ENCODE measurements at regions not wholly inside any gene's neighbourhood (a gene's known extent, or its start where the extent isn't known, plus 50 kb on each side); places are given as distances from the start of the nearest gene placed in this dataset.

GRCh38 chr7:17233603-17234002, 64.8 kb upstream of the AHR start:
- H3K36me3 ChIP-seq: no peaks in the 10 kb centered on the region
- H3K27me3 ChIP-seq: no peaks in the 10 kb centered on the region
- no peaks in the 10 kb centered on the region for H3K9me3 ChIP-seq (ENCODE audit: low read depth)
- DNase-seq (ENCODE audit: low read depth in 1 of 2, low spot score in 1 of 2): peak in 1 of 2 donors; percentile 34
- no peak overlapping the region for H3K4me3 ChIP-seq
- H3K27ac ChIP-seq: no peak overlapping the region
- no peaks in the 10 kb centered on the region for H3K4me1 ChIP-seq (ENCODE audit: low read depth)
- no peak for TF ChIP-seq CTCF (IDR thresholded peaks at IDR 0.05; ENCODE audit: low read depth, low read length)

- DNase-seq (ENCODE audit: low read depth in 1 of 2, low spot score in 1 of 2): peak in 1 of 2 donors; percentile 28
- H3K4me3 ChIP-seq: no peak overlapping the region
- H3K9me3 ChIP-seq (ENCODE audit: low read depth): no peaks in the 10 kb centered on the region
- no peak overlapping the region for H3K27ac ChIP-seq
- TF ChIP-seq CTCF (IDR thresholded peaks at IDR 0.05; ENCODE audit: low read depth, low read length): no peak
- H3K4me1 ChIP-seq (ENCODE audit: low read depth): peaks cover 2% of the 10 kb centered on the region
- H3K36me3 ChIP-seq: no peaks in the 10 kb centered on the region
- no peaks in the 10 kb centered on the region for H3K27me3 ChIP-seq
These were observed 64.4 kb upstream of the AHR start for GRCh38 chr7:17234030-17234397.

- Histone ChIP-seq H3K4me3 (no peak overlapping the region), H3K9me3 (ENCODE audit: low read depth) (no peaks in the 10 kb centered on the region), H3K36me3 (no peaks in the 10 kb centered on the region), H3K27me3 (no peaks in the 10 kb centered on the region), H3K4me1 (ENCODE audit: low read depth) (peaks cover 7% of the 10 kb centered on the region), H3K27ac (no peak overlapping the region)
- TF ChIP-seq CTCF (IDR thresholded peaks at IDR 0.05; ENCODE audit: low read depth, low read length): peak; percentile 5
- DNase-seq (ENCODE audit: low read depth in 1 of 2, low spot score in 1 of 2): peak in 1 of 2 donors; percentile 95
These were observed 63.9 kb upstream of the AHR start for GRCh38 chr7:17234398-17235031.

GRCh38 chr7:17236171-17236570, 62.3 kb upstream of the AHR start:
- TF ChIP-seq CTCF (IDR thresholded peaks at IDR 0.05; ENCODE audit: low read depth, low read length): no peak
- H3K36me3 ChIP-seq: no peaks in the 10 kb centered on the region
- H3K4me1 ChIP-seq (ENCODE audit: low read depth): peaks cover 17% of the 10 kb centered on the region
- DNase-seq (ENCODE audit: low read depth in 1 of 2, low spot score in 1 of 2): peak in 1 of 2 donors; percentile 35
- H3K9me3 ChIP-seq (ENCODE audit: low read depth): no peaks in the 10 kb centered on the region
- H3K27ac ChIP-seq: no peak overlapping the region
- H3K4me3 ChIP-seq: no peak overlapping the region
- H3K27me3 ChIP-seq: no peaks in the 10 kb centered on the region

- Histone ChIP-seq H3K4me1 (ENCODE audit: low read depth) (peaks cover 17% of the 10 kb centered on the region), H3K4me3 (no peak overlapping the region), H3K9me3 (ENCODE audit: low read depth) (no peaks in the 10 kb centered on the region), H3K36me3 (no peaks in the 10 kb centered on the region), H3K27me3 (no peaks in the 10 kb centered on the region), H3K27ac (no peak overlapping the region)
- DNase-seq (ENCODE audit: low read depth in 1 of 2, low spot score in 1 of 2): peak in 1 of 2 donors; percentile 29
- no peak for TF ChIP-seq CTCF (IDR thresholded peaks at IDR 0.05; ENCODE audit: low read depth, low read length)
These were observed 61.8 kb upstream of the AHR start for GRCh38 chr7:17236603-17237002.

Data from cardiac muscle cell (in vitro differentiated cells and primary cell).